T-helper 2 cell treated with Interferon-gamma antibody and Interleukin-4, amounts not matched to agents 5 μg/mL and 100 μg/mL, for 36 hours (primary cell): ENCODE measurements at regions not wholly inside any gene's neighbourhood (a gene's known extent, or its start where the extent isn't known, plus 50 kb on each side); places are given as distances from the start of the nearest gene placed in this dataset.

ENCODE experiments used
- DNase-seq: peaks from one replicate; pipeline ENCODE4 v3.0.0; 2021; ENCODE audit warnings: low spot score
- H3K27ac Mint-ChIP-seq: one replicate; pipeline ENCODE4 v1.8.0; 2021; ENCODE audit warnings: mild to moderate bottlenecking, mixed read lengths
- H3K27me3 Mint-ChIP-seq: one replicate; pipeline ENCODE4 v1.8.0; 2021; ENCODE audit warnings: low read depth, mixed read lengths
- H3K36me3 Mint-ChIP-seq: one replicate; pipeline ENCODE4 v1.8.0; 2021; ENCODE audit warnings: low read depth, mixed read lengths
- H3K4me1 Mint-ChIP-seq: one replicate; pipeline ENCODE4 v1.8.0; 2021; ENCODE audit warnings: low read depth, mixed read lengths
- H3K4me3 Mint-ChIP-seq: one replicate; pipeline ENCODE4 v1.8.0; 2022; ENCODE audit warnings: mild to moderate bottlenecking, moderate library complexity, mixed read lengths
- H3K9me3 Mint-ChIP-seq: one replicate; pipeline ENCODE4 v1.8.0; 2021; ENCODE audit warnings: mixed read lengths

DNA sequence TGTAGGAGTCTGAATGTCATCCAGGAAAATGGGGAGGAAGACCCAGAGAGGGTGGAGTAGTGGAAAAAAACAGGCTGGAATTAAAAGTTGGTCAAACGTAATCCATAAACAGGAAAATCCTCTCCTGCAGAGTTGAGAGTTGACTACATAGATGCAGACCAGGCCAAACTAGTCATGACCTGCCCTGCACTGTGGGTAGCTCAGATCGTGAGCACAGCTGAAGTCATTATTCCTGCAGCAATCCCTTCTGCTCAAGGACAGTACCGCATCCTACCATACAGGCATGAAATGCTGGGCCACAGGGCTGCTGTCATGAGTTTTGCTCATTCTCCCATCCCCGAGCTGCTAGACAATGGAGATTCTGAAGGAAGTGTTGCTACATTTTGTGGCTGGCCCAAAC lies 352.2 kb downstream of the EN1 start:
- Mint-ChIP-seq H3K36me3 (no peaks in the 10 kb centered on the region), H3K4me1 (no peaks in the 10 kb centered on the region), H3K27ac (no peak overlapping the region), H3K9me3 (peaks cover 9% of the 10 kb centered on the region), H3K4me3 (no peak overlapping the region), H3K27me3 (no peaks in the 10 kb centered on the region)
- DNase-seq: no peak

DNA sequence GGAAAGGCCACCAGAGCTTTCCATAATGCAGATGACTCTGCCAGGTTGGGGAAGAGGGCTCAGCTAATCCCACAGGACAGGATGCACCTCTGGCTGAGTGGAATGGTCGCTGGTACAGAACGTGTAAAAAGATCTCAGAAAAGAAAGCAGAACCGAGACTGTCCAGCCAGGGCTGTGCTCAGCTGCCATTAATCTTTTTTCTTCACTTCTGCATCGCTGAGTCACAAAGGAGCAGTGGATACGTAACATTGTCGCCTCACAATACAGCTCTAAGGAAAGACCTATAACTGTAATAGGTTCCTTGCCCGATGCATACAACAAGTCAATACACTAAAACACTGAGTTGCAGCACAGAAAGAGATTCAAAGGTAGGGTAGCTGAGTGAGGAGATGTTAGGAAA lies 354.2 kb downstream of the EN1 start:
- Mint-ChIP-seq H3K9me3 (peaks cover 9% of the 10 kb centered on the region), H3K27me3 (no peaks in the 10 kb centered on the region), H3K4me3 (no peak overlapping the region), H3K27ac (no peak overlapping the region), H3K4me1 (no peaks in the 10 kb centered on the region), H3K36me3 (no peaks in the 10 kb centered on the region)
- DNase-seq: no peak

DNA sequence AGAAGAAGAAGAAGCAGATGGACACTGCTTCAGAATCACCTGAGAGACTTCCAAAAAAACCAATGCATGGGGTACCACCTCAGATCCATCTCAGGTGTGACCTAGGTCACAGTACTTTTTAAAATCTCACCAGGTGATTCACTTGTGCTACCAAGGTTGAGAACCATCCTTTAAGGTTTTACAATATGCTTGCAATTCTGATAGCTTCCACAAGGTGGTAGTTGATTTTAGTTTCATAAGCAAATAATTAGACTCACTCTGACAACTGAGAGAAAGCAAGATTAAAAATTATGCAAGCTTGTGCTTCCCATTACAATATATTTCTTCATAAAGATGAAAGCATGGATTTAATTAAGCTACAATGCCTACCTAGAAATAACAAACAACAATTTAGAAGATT lies 355.1 kb downstream of the EN1 start:
- no peaks in the 10 kb centered on the region for H3K36me3 Mint-ChIP-seq
- DNase-seq: no peak
- H3K27ac Mint-ChIP-seq: no peak overlapping the region
- no peaks in the 10 kb centered on the region for H3K27me3 Mint-ChIP-seq
- H3K9me3 Mint-ChIP-seq: peaks cover 9% of the 10 kb centered on the region
- no peaks in the 10 kb centered on the region for H3K4me1 Mint-ChIP-seq
- no peak overlapping the region for H3K4me3 Mint-ChIP-seq

DNA sequence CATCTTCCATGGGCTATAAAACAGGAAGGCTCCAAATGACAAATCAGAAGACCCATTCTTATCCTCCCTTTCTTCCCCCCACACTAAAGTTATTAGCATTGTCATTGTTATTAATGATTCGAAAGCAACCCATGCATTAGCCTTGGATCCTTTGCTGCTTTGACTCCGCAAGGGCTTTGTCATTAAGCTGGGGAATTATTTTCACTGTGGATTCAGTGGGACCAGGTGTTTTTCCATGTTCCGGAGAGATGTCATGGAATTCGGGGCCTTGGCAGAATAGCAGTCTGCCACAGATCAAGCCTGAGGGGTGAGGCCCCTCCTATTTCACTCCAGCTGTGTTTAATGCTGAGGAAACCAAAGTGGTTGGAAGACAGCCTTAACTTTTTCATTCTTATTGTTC lies 357.1 kb downstream of the EN1 start:
- no peaks in the 10 kb centered on the region for H3K27me3 Mint-ChIP-seq
- no peak for DNase-seq
- no peak overlapping the region for H3K27ac Mint-ChIP-seq
- H3K4me1 Mint-ChIP-seq: no peaks in the 10 kb centered on the region
- no peaks in the 10 kb centered on the region for H3K36me3 Mint-ChIP-seq
- no peak overlapping the region for H3K4me3 Mint-ChIP-seq
- H3K9me3 Mint-ChIP-seq: peaks cover 9% of the 10 kb centered on the region

DNA sequence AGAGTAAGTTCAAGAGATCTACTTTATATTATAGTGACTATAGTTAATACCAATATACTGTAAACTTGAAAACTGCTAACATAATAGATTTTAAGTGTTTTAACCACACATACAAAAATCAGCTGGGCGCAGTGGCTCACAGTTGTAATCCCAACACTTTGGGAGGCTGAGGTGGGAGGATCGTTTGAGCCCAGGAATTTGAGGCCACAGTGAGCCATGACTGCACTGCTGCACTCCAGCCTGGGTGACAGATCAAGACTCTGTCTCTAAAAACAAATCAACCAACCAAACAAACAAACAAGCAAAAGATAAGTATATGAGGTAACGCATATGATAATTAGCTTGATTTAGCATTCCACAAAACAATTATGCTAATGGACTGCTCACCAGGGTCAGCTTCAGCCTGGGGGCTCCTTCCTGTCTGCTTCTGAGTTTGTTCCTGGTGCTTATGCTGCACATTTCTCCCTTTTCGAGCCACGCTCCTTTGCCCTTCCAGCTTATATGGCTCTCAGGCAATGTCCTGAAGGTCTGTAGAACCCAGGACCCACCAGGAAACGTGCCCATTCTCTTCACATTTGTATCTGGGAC lies 357.6 kb downstream of the EN1 start:
- H3K27me3 Mint-ChIP-seq: no peaks in the 10 kb centered on the region
- H3K36me3 Mint-ChIP-seq: no peaks in the 10 kb centered on the region
- no peak for DNase-seq
- peaks cover 9% of the 10 kb centered on the region for H3K9me3 Mint-ChIP-seq
- no peak overlapping the region for H3K27ac Mint-ChIP-seq
- no peaks in the 10 kb centered on the region for H3K4me1 Mint-ChIP-seq
- no peak overlapping the region for H3K4me3 Mint-ChIP-seq

DNA sequence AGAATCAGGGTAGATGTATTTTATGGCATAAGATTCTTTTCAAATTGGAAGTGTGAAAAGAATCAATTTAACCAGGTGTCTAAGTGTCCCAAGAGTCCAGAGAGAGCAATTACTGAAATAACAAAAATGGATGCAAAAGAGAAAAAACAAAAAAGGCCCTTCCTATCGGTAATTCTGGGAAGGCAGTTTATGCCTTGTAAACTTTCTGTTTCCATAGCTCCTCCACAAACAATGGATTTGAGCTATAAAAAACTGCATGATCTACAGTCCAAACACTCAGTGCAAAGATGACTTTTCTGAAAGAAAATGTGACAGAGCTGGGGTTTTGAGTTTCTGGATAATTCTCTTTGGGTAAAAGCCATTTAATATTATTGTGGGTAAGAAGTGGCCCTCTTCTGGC lies 366.1 kb downstream of the EN1 start:
- H3K27me3 Mint-ChIP-seq: no peaks in the 10 kb centered on the region

DNA sequence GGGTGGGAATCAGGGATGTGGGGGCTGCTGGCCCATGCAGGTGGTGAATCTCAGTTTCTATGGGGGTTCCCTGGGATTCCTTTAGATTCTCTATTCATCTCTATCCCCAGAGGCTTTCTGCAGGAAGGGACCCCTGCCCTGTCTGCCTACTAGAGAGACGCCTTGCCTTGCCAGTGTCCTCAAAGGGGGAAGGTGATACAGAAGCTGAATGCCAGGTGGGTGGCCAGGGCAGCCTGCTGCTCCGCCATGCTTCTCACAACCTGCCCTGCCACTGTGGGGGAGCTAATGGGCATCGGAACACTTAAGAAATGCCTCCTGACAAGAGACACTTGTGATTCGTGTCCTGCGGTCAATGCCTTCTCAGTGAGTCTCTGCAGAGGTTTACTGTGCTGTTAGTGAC lies 368.4 kb downstream of the EN1 start:
- Mint-ChIP-seq H3K9me3 (no peaks in the 10 kb centered on the region), H3K4me3 (no peak overlapping the region), H3K36me3 (no peaks in the 10 kb centered on the region), H3K27me3 (no peaks in the 10 kb centered on the region), H3K27ac (no peak overlapping the region), H3K4me1 (no peaks in the 10 kb centered on the region)
- DNase-seq: no peak

More for the DNA sequence above, 366.1 kb downstream of the EN1 start:
- Mint-ChIP-seq H3K36me3 (no peaks in the 10 kb centered on the region), H3K27ac (no peak overlapping the region), H3K4me1 (no peaks in the 10 kb centered on the region), H3K9me3 (no peaks in the 10 kb centered on the region), H3K4me3 (no peak overlapping the region)
- DNase-seq: no peak

DNA sequence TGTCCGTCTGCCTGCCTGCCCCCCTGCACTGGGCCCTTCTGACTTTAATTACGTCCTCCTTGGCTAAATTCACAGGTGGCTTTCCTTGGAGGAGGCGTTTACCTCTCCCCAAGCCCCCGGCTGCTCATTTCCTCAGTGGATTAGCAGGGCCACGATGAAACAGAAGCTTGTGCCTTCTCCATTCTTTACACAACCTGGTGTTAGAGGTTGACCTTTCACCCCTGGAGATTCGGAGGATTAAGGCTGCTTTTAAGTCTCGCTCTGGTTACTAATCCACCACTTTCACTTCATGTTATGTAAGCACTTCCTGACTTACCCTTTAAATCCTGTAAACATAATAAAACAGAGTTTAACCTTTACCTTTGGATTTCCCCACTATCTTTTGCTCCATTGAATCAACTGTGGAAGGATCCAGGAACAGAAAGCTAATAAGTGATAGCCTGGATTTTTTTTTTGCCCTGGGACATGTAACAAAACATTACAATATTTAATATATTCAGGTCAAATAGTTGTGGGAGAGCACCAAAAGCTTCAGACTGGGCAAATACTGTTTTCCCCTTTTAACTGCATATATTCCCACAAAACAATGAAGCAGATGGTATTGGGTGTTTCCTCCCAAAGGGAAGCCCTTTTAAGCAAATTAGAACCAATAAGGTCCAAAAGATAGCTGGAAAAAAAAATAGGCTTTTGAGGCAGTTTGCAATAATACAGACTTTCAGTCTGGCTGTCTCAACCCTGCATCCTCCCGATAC lies 370.2 kb downstream of the EN1 start:
- H3K27ac Mint-ChIP-seq: no peak overlapping the region
- H3K36me3 Mint-ChIP-seq: no peaks in the 10 kb centered on the region
- no peak overlapping the region for H3K4me3 Mint-ChIP-seq
- no peaks in the 10 kb centered on the region for H3K4me1 Mint-ChIP-seq
- no peaks in the 10 kb centered on the region for H3K9me3 Mint-ChIP-seq
- no peaks in the 10 kb centered on the region for H3K27me3 Mint-ChIP-seq
- no peak for DNase-seq

DNA sequence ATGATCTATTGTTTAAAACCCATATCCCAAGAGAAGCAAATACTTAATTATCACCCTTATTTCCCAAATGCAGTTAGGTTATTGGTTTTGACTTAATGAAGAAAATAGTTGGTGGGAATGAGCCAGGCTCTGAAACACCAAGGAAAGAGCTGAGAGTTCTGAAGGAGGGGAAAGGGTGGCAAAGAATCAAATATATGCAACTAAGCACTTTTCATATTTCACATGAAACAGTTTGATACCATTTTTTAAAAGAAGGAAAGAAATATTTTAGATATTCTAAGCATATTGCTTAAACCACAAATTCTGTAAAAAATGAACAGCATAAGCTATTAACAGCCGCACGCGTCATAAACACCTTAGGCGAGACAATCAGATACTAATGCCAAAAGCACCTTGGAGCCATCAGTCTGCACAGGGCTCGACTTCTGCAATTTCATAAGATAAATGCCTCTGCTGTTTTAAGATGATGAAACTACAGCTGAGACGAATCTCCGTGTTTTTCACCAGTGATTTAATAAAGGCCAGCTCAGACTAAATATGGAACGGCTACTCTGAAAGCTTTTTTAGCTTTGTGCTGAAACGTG lies 371.7 kb downstream of the EN1 start:
- H3K4me1 Mint-ChIP-seq: no peaks in the 10 kb centered on the region
- no peak for DNase-seq
- H3K27ac Mint-ChIP-seq: no peak overlapping the region
- H3K36me3 Mint-ChIP-seq: no peaks in the 10 kb centered on the region
- no peaks in the 10 kb centered on the region for H3K9me3 Mint-ChIP-seq
- no peaks in the 10 kb centered on the region for H3K27me3 Mint-ChIP-seq
- H3K4me3 Mint-ChIP-seq: no peak overlapping the region

DNA sequence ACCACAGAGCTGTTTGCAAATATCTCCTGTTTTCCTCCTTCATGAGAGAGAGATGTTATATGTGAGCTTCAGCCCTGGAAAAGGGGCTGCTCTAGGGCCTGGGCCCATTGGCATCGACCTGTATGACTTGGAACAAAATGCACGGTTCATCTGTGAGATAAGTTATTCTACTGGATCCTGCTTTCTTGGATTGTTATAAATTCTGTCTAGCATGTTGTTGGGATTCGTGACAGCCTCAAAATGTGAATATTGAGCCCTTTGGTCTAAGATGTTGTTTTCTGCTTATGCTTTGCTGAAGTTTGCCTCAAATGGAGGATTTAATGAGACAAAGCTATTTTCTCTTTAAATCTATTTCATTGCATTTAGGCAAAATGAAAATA lies 372.9 kb downstream of the EN1 start:
- no peak for DNase-seq
- Mint-ChIP-seq H3K4me3 (no peak overlapping the region), H3K36me3 (no peaks in the 10 kb centered on the region), H3K27me3 (no peaks in the 10 kb centered on the region), H3K9me3 (no peaks in the 10 kb centered on the region), H3K4me1 (no peaks in the 10 kb centered on the region), H3K27ac (no peak overlapping the region)

DNA sequence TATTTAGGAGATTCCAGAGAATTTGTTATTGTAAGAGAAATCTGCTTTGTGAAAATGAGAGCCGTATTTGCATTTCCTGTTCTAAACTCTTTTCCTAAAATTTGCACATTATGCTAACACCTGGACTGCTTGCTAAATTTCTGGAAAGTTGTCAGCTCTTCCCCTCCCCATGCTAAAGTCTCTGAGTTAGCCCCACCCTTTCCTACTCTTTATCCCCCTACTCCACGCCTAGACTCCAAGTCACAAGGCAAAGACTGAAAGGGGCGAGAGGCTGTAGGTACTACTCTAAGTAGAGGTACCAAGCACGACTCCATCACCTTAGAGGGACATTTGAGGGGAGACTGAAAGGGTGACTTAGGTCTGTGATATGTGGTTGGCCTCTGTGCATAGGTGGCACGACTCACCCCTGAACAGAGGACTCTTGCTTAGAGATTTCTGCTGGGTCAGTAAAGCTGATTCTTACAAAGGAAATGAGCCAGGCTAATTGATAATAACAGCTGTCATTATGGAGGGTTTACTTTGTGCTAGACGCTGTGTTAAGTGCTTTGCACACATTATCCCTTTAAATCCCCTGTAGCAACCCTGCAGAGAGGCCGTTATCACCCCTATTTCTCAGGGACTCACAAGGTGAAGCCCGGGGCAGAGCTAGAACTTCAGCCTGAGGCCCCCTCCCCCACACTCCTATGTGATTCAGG lies 373.5 kb downstream of the EN1 start:
- no peaks in the 10 kb centered on the region for H3K36me3 Mint-ChIP-seq
- H3K4me3 Mint-ChIP-seq: no peak overlapping the region
- no peak for DNase-seq
- H3K9me3 Mint-ChIP-seq: no peaks in the 10 kb centered on the region
- H3K27me3 Mint-ChIP-seq: no peaks in the 10 kb centered on the region
- H3K27ac Mint-ChIP-seq: no peak overlapping the region
- no peaks in the 10 kb centered on the region for H3K4me1 Mint-ChIP-seq

DNA sequence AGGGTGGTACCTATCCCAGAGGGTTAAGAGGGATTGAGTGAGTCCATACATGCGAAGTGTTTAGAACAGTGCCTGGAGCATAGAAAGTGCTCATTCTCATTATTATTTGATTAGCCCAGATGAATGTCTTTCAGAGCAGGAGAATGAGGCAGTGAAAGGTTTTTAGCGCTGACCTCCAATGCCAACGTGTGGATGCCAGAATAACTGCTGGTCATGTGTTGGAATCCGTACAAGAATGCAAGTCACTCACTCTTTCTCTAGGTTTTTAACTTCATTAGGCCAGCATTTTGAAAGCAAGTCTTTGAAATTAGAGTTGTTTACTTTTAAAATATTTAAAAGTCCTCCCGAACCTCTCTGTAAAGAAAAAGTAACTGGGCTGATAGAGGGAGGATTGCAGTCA lies 374.2 kb downstream of the EN1 start:
- no peak overlapping the region for H3K4me3 Mint-ChIP-seq
- no peak for DNase-seq
- H3K27me3 Mint-ChIP-seq: no peaks in the 10 kb centered on the region
- H3K36me3 Mint-ChIP-seq: no peaks in the 10 kb centered on the region
- H3K9me3 Mint-ChIP-seq: no peaks in the 10 kb centered on the region
- no peaks in the 10 kb centered on the region for H3K4me1 Mint-ChIP-seq
- no peak overlapping the region for H3K27ac Mint-ChIP-seq

DNA sequence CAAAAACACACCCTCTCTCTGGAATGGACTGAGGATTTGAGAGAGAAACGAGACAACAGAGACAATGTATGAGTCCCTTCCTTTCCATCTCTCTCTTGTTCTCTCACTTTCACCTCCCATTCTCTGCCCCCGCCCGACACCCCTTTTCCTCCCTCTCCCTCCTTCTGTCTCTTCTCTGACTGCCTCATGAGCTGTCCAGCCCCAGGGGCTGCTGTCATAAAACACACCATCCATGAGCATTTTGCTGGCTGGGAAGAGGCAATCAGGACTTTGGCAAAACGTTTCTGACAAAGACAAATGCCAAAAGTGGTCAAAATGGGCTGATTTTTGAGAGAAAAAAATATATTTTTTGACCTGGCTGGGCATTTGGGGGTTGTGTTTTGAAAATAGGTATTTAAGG lies 377.2 kb downstream of the EN1 start:
- Mint-ChIP-seq H3K4me1 (no peaks in the 10 kb centered on the region), H3K27me3 (no peaks in the 10 kb centered on the region), H3K4me3 (no peak overlapping the region), H3K9me3 (no peaks in the 10 kb centered on the region), H3K27ac (no peak overlapping the region), H3K36me3 (no peaks in the 10 kb centered on the region)
- no peak for DNase-seq

DNA sequence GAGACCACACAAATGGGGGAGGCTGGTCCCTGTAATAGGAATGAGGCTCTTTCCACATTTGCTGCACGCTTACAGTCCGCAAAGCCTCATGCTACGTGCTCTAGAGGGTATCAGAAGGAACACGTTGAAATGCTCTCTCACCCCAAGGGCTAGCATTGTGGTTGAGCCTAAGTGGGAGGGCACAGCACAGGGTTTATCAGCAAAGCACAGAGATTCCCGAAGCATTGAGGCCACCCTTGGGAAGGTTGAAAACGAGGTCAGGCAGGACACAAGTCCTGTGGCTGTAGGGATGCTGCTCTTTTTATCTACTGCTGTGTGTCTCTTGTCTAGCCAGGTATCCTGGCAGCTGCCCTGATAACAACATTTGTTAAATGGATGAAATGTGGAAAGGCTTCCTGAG lies 378.3 kb downstream of the EN1 start:
- Mint-ChIP-seq H3K4me1 (no peaks in the 10 kb centered on the region), H3K4me3 (no peak overlapping the region), H3K27me3 (peaks cover under 1% of the 10 kb centered on the region), H3K36me3 (no peaks in the 10 kb centered on the region), H3K27ac (no peak overlapping the region), H3K9me3 (no peaks in the 10 kb centered on the region)
- no peak for DNase-seq
